Central memory CD8-positive, alpha-beta T cell (primary cell): ENCODE measurements at regions not wholly inside any gene's neighbourhood (a gene's known extent, or its start where the extent isn't known, plus 50 kb on each side); places are given as distances from the start of the nearest gene placed in this dataset.

ENCODE experiments used
- ATAC-seq: fragments of 150-1000 bp; cut with Tn5 transposase; replicated peaks from 2 replicates; pipeline ENCODE4 v1.10.0; 2022; ENCODE audit warnings: mild to moderate bottlenecking, moderate FRiP score, moderate number of reproducible peaks; ENCODE audit not compliant: poor library complexity, severe bottlenecking; ENCODE audit errors: extremely low read depth
- DNase-seq, 2 donors: peaks; one replicate each; pipeline ENCODE4 v3.0.0; 2021; ENCODE audit warnings: low spot score in 2 of 2
- H3K27ac Mint-ChIP-seq: one replicate; pipeline ENCODE4 v1.8.0; 2022; ENCODE audit warnings: low read depth, mild to moderate bottlenecking, moderate library complexity, mixed read lengths
- H3K27me3 Mint-ChIP-seq: one replicate; pipeline ENCODE4 v1.8.0; 2022; ENCODE audit warnings: mixed read lengths
- H3K36me3 Mint-ChIP-seq: one replicate; pipeline ENCODE4 v1.8.0; 2022; ENCODE audit warnings: mild to moderate bottlenecking, moderate library complexity, mixed read lengths; ENCODE audit not compliant: insufficient read depth
- H3K4me1 Mint-ChIP-seq: one replicate; pipeline ENCODE4 v1.8.0; 2022; ENCODE audit warnings: mixed read lengths
- H3K4me3 Mint-ChIP-seq: one replicate; pipeline ENCODE4 v1.8.0; 2022; ENCODE audit warnings: mild to moderate bottlenecking, moderate library complexity, mixed read lengths
- H3K9me3 Mint-ChIP-seq: one replicate; pipeline ENCODE4 v1.8.0; 2022; ENCODE audit warnings: mixed read lengths

GRCh38 chr15:31489281-31489680, 162.6 kb downstream of the KLF13 start:
- ATAC-seq (no peak), DNase-seq (no peak)
- H3K4me1 Mint-ChIP-seq = peaks cover 18% of the 10 kb centered on the region

DNA sequence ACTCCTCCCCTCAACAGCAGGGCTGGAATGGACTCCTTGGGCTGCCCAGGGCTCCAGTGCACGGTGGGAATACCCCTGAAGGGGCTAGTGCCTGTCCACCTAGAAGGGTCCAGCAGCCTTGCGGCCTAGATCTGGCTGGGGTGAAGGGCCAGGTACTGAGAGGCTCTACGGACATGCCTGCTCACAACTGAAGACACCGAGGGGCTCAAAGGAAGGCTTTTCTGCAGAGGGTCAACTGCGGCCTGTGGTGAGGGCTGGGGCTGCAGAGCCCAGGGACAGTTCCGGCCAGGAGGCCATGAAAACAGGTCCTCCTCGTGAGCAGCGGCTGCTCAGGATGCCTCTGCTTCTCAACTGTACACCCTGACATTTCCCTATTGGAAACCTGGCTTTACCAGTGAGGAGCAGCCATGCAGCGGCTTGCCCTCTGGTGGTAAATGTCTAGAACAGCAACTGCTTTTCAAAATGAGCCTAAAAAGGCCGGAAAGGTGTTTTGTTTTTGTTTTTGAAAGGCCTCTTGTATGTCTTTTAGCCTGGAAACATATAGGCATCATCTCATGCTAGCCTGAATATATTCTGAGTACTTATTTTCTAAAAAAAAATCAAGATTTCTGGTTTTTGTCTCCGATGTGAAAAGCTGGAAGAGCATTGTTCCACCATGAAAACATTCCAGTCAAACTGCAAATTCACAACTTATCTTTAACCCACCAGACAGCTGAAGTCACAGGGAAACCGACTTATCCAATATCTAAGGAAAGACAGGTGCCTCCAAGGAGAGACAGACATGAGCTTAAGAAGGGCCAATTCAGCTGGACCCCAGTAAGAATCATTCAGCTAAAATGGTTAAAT, 163.4 kb downstream of the KLF13 start:
- Mint-ChIP-seq H3K4me1 (peaks cover 11% of the 10 kb centered on the region), H3K36me3 (peaks cover 3% of the 10 kb centered on the region), H3K4me3 (no peak overlapping the region), H3K9me3 (no peaks in the 10 kb centered on the region), H3K27ac (no peak overlapping the region), H3K27me3 (no peaks in the 10 kb centered on the region)
- ATAC-seq = no peak
- DNase-seq = no peak

More at GRCh38 chr15:31489281-31489680, 162.6 kb downstream of the KLF13 start:
- H3K9me3 Mint-ChIP-seq = no peaks in the 10 kb centered on the region
- H3K36me3 Mint-ChIP-seq = peaks cover 6% of the 10 kb centered on the region
- H3K27ac Mint-ChIP-seq = no peak overlapping the region
- no peaks in the 10 kb centered on the region for H3K27me3 Mint-ChIP-seq
- H3K4me3 Mint-ChIP-seq = no peak overlapping the region

DNA sequence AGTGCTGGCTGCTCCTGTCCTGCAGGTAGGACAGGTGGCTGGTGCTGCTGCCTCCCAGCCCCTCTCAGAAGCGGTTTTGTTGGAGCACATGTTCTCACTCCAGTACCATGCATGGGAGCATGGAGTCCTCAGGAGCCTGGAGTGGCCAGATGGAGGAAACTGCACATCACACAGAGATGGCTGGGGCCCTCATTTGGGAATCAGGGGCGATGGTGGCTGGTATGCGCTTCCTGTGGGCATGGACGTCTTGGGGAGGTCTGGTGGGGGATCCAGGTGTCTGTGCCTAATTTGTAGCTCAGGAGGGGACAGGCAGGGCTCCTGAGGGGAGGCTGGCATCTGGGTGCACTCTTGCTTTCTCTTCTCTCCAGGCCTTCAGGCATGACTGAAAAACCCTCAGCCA, 168.2 kb downstream of the KLF13 start:
- Mint-ChIP-seq H3K4me3 (no peak overlapping the region), H3K9me3 (no peaks in the 10 kb centered on the region), H3K4me1 (no peaks in the 10 kb centered on the region), H3K36me3 (peaks cover 2% of the 10 kb centered on the region), H3K27me3 (no peaks in the 10 kb centered on the region), H3K27ac (no peak overlapping the region)
- DNase-seq (no peak), ATAC-seq (no peak)

- H3K27me3 Mint-ChIP-seq = no peaks in the 10 kb centered on the region
- H3K4me1 Mint-ChIP-seq = no peaks in the 10 kb centered on the region
- no peak overlapping the region for H3K4me3 Mint-ChIP-seq
- ATAC-seq (no peak), DNase-seq (no peak)
- H3K36me3 Mint-ChIP-seq = peaks cover 2% of the 10 kb centered on the region
- H3K9me3 Mint-ChIP-seq = no peaks in the 10 kb centered on the region
- H3K27ac Mint-ChIP-seq = no peak overlapping the region
Measured at GRCh38 chr15:31495281-31495680, 168.6 kb downstream of the KLF13 start.

- H3K4me3 Mint-ChIP-seq = no peak overlapping the region
- no peaks in the 10 kb centered on the region for H3K36me3 Mint-ChIP-seq
Measured at GRCh38 chr15:31497838-31498237, 171.2 kb downstream of the KLF13 start.

DNA sequence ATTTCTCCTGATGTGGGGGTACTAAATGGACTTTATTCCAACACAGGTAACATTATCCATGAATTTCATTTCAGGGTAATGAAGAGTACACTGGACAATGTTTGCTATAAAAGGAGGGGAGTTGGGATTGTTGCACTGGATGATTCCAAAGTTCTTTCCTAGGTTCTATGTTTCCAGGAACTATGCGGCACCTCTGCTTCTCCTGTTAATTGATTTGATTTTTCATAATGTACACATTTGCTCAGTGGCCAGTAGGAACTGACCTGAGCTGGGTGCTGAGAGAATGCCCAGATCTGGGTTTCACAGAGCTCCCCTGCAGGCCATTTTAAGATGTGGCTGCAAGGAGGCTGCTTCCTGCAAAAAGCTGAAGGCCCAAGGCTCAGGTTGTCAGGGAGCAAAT, 171.7 kb downstream of the KLF13 start:
- no peak for ATAC-seq
- H3K9me3 Mint-ChIP-seq = no peaks in the 10 kb centered on the region
- H3K27ac Mint-ChIP-seq = no peak overlapping the region
- H3K4me1 Mint-ChIP-seq = no peaks in the 10 kb centered on the region
- no peaks in the 10 kb centered on the region for H3K27me3 Mint-ChIP-seq
- no peaks in the 10 kb centered on the region for H3K36me3 Mint-ChIP-seq
- no peak for DNase-seq
- H3K4me3 Mint-ChIP-seq = no peak overlapping the region

More at GRCh38 chr15:31497838-31498237, 171.2 kb downstream of the KLF13 start:
- Mint-ChIP-seq H3K4me1 (no peaks in the 10 kb centered on the region), H3K27me3 (no peaks in the 10 kb centered on the region), H3K9me3 (no peaks in the 10 kb centered on the region), H3K27ac (no peak overlapping the region)
- ATAC-seq (no peak), DNase-seq (no peak)

DNA sequence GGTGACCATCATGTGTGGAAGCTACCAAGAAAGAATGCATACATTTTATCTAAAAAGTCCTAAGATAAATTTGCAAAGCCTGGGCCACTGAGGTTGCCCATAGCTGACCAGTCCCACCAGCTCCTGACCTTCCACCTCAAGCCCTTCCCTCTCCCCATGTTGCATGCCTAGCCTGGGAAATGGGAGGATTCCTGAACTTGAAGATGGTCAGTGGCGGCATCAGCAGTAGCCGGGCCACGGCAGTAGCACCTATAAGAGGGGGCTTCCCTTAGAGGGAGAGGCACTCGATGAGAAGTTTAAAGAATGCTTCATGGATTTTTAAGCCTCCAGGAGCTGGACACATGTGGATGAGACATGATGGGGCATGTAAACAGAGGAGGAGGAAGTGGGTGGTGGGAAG, 172.1 kb downstream of the KLF13 start:
- H3K36me3 Mint-ChIP-seq = no peaks in the 10 kb centered on the region
- no peak overlapping the region for H3K4me3 Mint-ChIP-seq
- H3K9me3 Mint-ChIP-seq = no peaks in the 10 kb centered on the region
- ATAC-seq (no peak), DNase-seq (no peak)
- H3K27me3 Mint-ChIP-seq = no peaks in the 10 kb centered on the region
- H3K27ac Mint-ChIP-seq = no peak overlapping the region
- H3K4me1 Mint-ChIP-seq = no peaks in the 10 kb centered on the region

DNA sequence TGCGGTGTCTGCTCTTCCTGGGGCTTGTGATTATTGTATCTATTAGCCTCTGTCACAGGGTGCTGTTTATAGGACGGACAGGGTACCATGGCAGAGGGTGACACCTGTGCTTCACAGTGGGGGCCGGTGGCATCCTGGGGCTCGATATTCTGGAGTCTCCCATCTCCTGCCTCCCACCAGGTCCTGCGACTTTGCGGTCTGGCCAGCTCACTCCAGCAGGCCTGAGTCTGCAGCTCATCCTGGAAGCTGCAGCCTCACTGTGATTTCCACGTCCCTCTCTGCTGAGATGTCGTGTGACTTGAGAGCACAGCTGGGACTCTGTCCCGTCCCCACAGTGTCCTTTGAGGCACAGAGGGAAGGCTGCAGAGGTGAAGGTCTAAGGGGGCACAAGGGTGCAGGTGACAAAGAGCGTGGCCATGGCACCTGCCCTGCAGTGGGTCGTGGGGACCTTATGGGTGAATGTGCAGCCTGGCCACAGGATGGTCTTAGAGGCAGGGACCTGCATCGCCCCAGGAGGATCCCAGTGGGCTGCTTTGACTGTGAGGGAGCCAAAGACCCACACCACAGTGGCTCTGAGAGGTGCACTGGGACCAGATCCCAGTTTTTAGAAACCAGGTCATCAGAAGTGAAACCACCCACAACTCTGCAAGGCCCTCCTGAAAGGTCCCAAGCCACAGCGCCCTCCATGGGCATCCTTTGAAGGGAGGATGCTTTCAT, 172.8 kb downstream of the KLF13 start:
- DNase-seq (no peak), ATAC-seq (no peak)
- no peaks in the 10 kb centered on the region for H3K36me3 Mint-ChIP-seq
- no peak overlapping the region for H3K4me3 Mint-ChIP-seq
- no peak overlapping the region for H3K27ac Mint-ChIP-seq
- no peaks in the 10 kb centered on the region for H3K27me3 Mint-ChIP-seq
- H3K4me1 Mint-ChIP-seq = no peaks in the 10 kb centered on the region
- H3K9me3 Mint-ChIP-seq = no peaks in the 10 kb centered on the region

DNA sequence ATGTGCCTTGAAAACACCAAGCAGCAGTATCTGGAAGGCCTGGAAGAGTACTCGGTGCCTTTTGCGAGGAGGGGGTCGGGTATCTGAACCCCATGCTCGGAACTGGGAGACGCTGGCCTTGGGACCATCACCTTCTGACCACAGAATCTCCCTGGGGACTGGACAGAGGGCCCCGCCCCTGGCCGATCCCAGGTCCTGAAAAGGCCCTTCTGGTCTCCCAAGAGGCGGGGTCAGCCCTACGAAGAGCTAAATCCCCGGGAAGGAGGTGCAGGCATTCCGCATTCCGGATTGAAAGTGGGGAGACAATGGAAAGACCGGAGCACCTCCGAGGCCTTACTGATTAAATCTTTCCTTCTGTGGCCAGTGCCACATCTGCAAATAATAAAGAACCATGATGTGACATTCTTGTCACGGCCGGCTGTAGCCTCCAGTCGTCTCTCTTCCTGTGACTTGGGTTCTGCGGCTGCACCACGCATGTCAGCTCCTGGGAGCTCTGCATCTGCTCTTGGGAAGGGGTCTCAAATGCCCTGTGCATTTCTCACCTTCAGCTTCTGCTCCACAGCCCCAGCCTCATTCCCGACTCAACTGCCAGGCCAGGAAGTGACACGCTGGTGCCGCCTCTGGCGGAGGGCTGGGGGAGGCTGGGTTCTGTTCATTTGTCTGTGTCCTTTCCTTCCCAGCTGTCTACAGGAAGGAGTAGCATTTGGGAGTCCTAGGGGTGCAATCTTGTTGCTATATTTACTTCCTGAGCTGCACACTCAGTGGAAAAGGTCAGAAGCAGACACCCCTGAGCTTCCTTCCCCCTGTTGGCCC, 173.5 kb downstream of the KLF13 start:
- DNase-seq (no peak), ATAC-seq (no peak)
- Mint-ChIP-seq H3K27me3 (no peaks in the 10 kb centered on the region), H3K27ac (no peak overlapping the region), H3K36me3 (no peaks in the 10 kb centered on the region), H3K9me3 (no peaks in the 10 kb centered on the region), H3K4me3 (no peak overlapping the region), H3K4me1 (no peaks in the 10 kb centered on the region)

DNA sequence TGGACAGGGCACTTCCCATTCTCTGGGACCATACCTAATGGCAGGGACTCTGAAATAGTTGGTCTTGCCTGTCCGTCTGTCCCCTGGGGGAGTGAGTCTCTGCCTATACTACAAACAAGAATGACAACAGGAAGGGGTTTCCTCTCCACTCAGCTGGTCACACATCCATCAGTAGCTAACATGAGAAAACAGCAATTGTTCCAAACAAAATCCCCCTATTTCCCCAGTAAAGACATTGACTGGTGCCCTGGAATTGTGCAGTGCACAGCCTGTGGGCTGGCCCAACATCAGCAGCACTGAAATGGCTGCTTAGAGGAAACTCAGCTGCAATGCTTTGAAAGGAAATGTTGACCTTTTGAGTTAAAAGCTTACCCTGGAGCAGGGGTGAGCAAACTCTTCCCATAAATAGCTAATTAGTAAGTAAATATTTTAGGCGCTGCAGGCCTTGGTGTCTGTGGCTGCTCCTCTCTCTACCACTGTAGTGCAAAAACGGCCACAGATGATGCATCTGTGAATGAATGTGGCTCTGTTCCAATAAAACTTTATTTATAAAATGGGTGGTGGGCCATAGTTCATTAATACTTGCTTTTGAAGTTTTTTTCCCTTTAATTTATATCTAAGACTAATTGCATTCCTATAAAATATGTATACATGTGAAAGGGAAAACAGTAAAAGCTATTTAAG, 174.3 kb downstream of the KLF13 start:
- Mint-ChIP-seq H3K9me3 (no peaks in the 10 kb centered on the region), H3K4me3 (no peak overlapping the region), H3K36me3 (no peaks in the 10 kb centered on the region), H3K4me1 (no peaks in the 10 kb centered on the region), H3K27me3 (no peaks in the 10 kb centered on the region), H3K27ac (no peak overlapping the region)
- ATAC-seq (no peak), DNase-seq (no peak)

DNA sequence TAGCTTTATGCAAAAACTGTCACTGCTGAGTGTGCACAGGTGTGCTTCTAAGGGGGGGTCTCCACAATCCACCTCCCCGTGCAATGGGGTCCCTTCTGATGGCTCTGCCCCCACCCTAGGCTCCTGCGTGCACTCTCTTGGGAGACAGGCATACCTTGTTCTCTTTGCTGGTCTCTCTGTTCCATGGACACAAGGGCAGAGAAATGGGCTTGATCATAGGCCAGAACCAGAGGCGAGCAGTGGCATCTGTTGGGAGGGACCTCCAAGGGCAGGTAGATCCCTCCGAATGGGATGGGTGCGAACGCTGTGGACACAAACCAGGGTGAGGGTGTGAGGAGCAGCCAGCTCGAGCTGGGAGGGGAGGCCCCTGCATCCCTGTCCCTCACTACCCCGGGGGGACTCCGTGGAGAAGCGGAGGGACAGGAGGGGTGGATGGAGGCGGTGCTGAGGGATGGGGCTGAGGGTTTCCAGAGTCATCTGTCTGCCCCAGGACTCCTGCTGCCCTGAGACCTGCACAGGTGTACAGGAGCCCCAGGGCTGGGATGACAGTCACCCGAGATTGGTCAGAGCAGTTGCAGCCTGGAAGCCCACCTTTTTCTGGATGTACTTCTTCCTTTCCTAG, 175.0 kb downstream of the KLF13 start:
- no peak for DNase-seq
- no peaks in the 10 kb centered on the region for H3K9me3 Mint-ChIP-seq
- no peaks in the 10 kb centered on the region for H3K36me3 Mint-ChIP-seq
- H3K27me3 Mint-ChIP-seq = no peaks in the 10 kb centered on the region
- no peak overlapping the region for H3K27ac Mint-ChIP-seq
- H3K4me1 Mint-ChIP-seq = no peaks in the 10 kb centered on the region
- ATAC-seq = no peak
- H3K4me3 Mint-ChIP-seq = no peak overlapping the region
